ENCODE measurements at regions not wholly inside any gene's neighbourhood (a gene's known extent, or its start where the extent isn't known, plus 50 kb on each side); places are given as distances from the start of the nearest gene placed in this dataset.

GRCh38 chr9:81819859-81820546, 108.2 kb upstream of the SPATA31D4 start:
- no peaks in the 10 kb centered on the region for H4K20me1 ChIP-seq (ENCODE audit: insufficient read depth)
- DNase-seq, result no peak
- POLR2A ChIA-PET, result no interaction called here
- no peaks in the 10 kb centered on the region for H3F3A ChIP-seq (replicated peaks; ENCODE audit: insufficient read depth)
- no peaks in the 10 kb centered on the region for H3K36me3 ChIP-seq (replicated peaks in 1 of 2; ENCODE audit: control insufficient read depth in 1 of 2, insufficient read depth in 2 of 2, low read length in 1 of 2)
- H3K4me3 ChIP-seq (ENCODE audit: low read depth in 2 of 2, low read length in 1 of 2), result no peak overlapping the region
- H3K27ac ChIP-seq (ENCODE audit: low read depth in 2 of 2, low read length in 1 of 2), result no peak overlapping the region
- TF ChIP-seq YY1 (IDR thresholded peaks at IDR 0.05; ENCODE audit: low read depth), result no peak
- no peak for TF ChIP-seq JUND (IDR thresholded peaks at IDR 0.05)
- TF ChIP-seq TEAD4 (IDR thresholded peaks at IDR 0.05; ENCODE audit: borderline replicate concordance, insufficient read depth), result no peak
- TF ChIP-seq FOXM1 (IDR thresholded peaks at IDR 0.05; ENCODE audit: low read depth), result no peak
- no peak for TF ChIP-seq SIN3A (IDR thresholded peaks at IDR 0.05; ENCODE audit: borderline replicate concordance, low read depth, low read length)
- no peak for TF ChIP-seq REST (IDR thresholded peaks at IDR 0.05; ENCODE audit: low read depth, low read length)
- no peak for TF ChIP-seq TCF12 (IDR thresholded peaks at IDR 0.05)
- no peak for TF ChIP-seq EZH2phosphoT487 (IDR thresholded peaks at IDR 0.05; ENCODE audit: borderline replicate concordance, low read depth)
- no peak for TF ChIP-seq PBX3 (IDR thresholded peaks at IDR 0.05)
- no peak for TF ChIP-seq MEF2A (IDR thresholded peaks at IDR 0.05; ENCODE audit: borderline replicate concordance, low read depth)
- TF ChIP-seq EP300 (IDR thresholded peaks at IDR 0.05; ENCODE audit: borderline replicate concordance in 1 of 2, low read depth in 1 of 2, low read length in 1 of 2), result no peak
- no peak for TF ChIP-seq IRF3 (IDR thresholded peaks at IDR 0.05; ENCODE audit: low read depth, low read length)
- no peak for TF ChIP-seq RCOR1 (IDR thresholded peaks at IDR 0.05; ENCODE audit: low read length)
- no peak for TF ChIP-seq RAD21 (IDR thresholded peaks at IDR 0.05; ENCODE audit: low read length)
- TF ChIP-seq RFX5 (IDR thresholded peaks at IDR 0.05; ENCODE audit: low read length), result no peak
- no peak for TF ChIP-seq NRF1 (IDR thresholded peaks at IDR 0.05; ENCODE audit: low read depth, low read length)
- no peak for TF ChIP-seq CTCF (IDR thresholded peaks at IDR 0.05)
- no peak for TF ChIP-seq MXI1 (IDR thresholded peaks at IDR 0.05; ENCODE audit: low read depth, low read length)
- TF ChIP-seq FOXJ3 (CRISPR knock-in tag; IDR thresholded peaks at IDR 0.05), result no peak
- TF ChIP-seq FOSL2 (IDR thresholded peaks at IDR 0.05; ENCODE audit: borderline replicate concordance, low read depth), result no peak
- peaks cover 0 to 4% of the 10 kb centered on the region in 2 experiments; a peak in 1 of 4 replicates for H3K4me1 ChIP-seq (ENCODE audit: control insufficient read depth in 1 of 2, insufficient read depth in 2 of 2, low read depth in 1 of 2, low read length in 1 of 2)
- no peak overlapping the region for H3K4me2 ChIP-seq
- no peaks in the 10 kb centered on the region for H3K27me3 ChIP-seq (ENCODE audit: insufficient read depth)
- CTCF ChIA-PET, result no interaction called here
- no peak overlapping the region for H3K9ac ChIP-seq
- no peaks in the 10 kb centered on the region for H3K9me3 ChIP-seq
- H3K9me2 ChIP-seq, result no peaks in the 10 kb centered on the region
- no peak overlapping the region for H2AFZ ChIP-seq (ENCODE audit: low read depth)
- no peaks in the 10 kb centered on the region for H3K79me2 ChIP-seq (ENCODE audit: insufficient read depth)
- WGBS (ENCODE audit: low lambda C conversion rate), result 78% methylated on average over 8 of the region's 8 CpGs
